Small intestine (tissue), 7 donors: ENCODE measurements at regions not wholly inside any gene's neighbourhood (a gene's known extent, or its start where the extent isn't known, plus 50 kb on each side); places are given as distances from the start of the nearest gene placed in this dataset.
A peak's percentile ranks its signal among the peaks of the same experiment; 100 is the strongest.

Experiments used
- DNase-seq, 2 donors: peaks; one replicate each; pipeline versions ENCODE4 v3.0.0 to v3.0.0-alpha.2; 2013
- FAIRE-seq: peaks from 2 replicates; lab custom pipeline; 2012; peaks lifted over from hg19 to GRCh38; lab: Jason Lieb, UNC
- H3K27ac ChIP-seq, 3 donors: one replicate each; pipeline ENCODE4 v1.5.1; 2013; ENCODE audit warnings: low read length in 2 of 3, mild to moderate bottlenecking in 2 of 3, control low read depth in 1 of 3, inconsistent platforms in 1 of 3, low read depth in 1 of 3, moderate library complexity in 1 of 3
- H3K27me3 ChIP-seq, 3 donors: one replicate each; pipeline ENCODE4 v1.6.1; 2013; ENCODE audit warnings: low read length in 3 of 3, inconsistent platforms in 1 of 3; ENCODE audit not compliant: control insufficient read depth in 3 of 3, insufficient read depth in 3 of 3
- H3K36me3 ChIP-seq, 3 donors: one replicate each; pipeline ENCODE4 v1.6.1; 2013; ENCODE audit warnings: low read length in 3 of 3, inconsistent platforms in 1 of 3, low read depth in 1 of 3, mild to moderate bottlenecking in 1 of 3, moderate library complexity in 1 of 3; ENCODE audit not compliant: control insufficient read depth in 3 of 3, insufficient read depth in 2 of 3
- H3K4me1 ChIP-seq, 3 donors: one replicate each; pipeline ENCODE4 v1.6.1; 2013; ENCODE audit warnings: low read length in 2 of 3, inconsistent platforms in 1 of 3, low read depth in 1 of 3, mild to moderate bottlenecking in 1 of 3, moderate library complexity in 1 of 3; ENCODE audit not compliant: control insufficient read depth in 3 of 3, insufficient read depth in 2 of 3
- H3K4me3 ChIP-seq, 3 donors: one replicate each; pipeline ENCODE4 v1.5.1; 2013; ENCODE audit warnings: low read length in 3 of 3, control low read depth in 1 of 3, inconsistent platforms in 1 of 3, low read depth in 1 of 3, mild to moderate bottlenecking in 1 of 3, moderate library complexity in 1 of 3
- H3K9me3 ChIP-seq, 2 donors: one replicate each; pipeline ENCODE4 v1.6.1; 2013; ENCODE audit warnings: low read depth in 1 of 2, low read length in 1 of 2; ENCODE audit not compliant: control insufficient read depth in 2 of 2, insufficient read depth in 1 of 2
- WGBS, 3 donors: extraction: QIAGEN DNeasy Blood & Tissue Kit; methylation state at CpG; one replicate each; pipeline ENCODE4 v1.1.7; 2013; 5-methylcytosine and 5-hydroxymethylcytosine counted together
- donor health status: healthy with polysubstance abuse.
- donor health status: control.
- donor health status: control.
- donor health status: Bipolar disorder and iron deficiency.
- donor health status: healthy.

- no peaks in the 10 kb centered on the region for H3K9me3 ChIP-seq
- 55 to 73% (median 66%) methylated on average over 5 of the region's 5 CpGs for WGBS, 3 donors
- H3K36me3 ChIP-seq: no peaks in the 10 kb centered on the region
- FAIRE-seq: no peak
- no peak for DNase-seq
- H3K27me3 ChIP-seq: no peaks in the 10 kb centered on the region
- no peak overlapping the region for H3K4me3 ChIP-seq
- no peak overlapping the region for H3K27ac ChIP-seq
- no peaks in the 10 kb centered on the region for H3K4me1 ChIP-seq
Observed at GRCh38 chr11:104830508-104830907, 67.8 kb downstream of the CASP12 start.

GRCh38 chr11:104830080-104830479, 68.2 kb downstream of the CASP12 start:
- WGBS, 3 donors: 13 to 45% (median 37%) methylated on average over 2 of the region's 2 CpGs
- no peaks in the 10 kb centered on the region for H3K36me3 ChIP-seq
- no peak overlapping the region for H3K4me3 ChIP-seq
- H3K4me1 ChIP-seq: no peaks in the 10 kb centered on the region
- DNase-seq: no peak
- no peak for FAIRE-seq
- H3K27ac ChIP-seq: no peak overlapping the region
- no peaks in the 10 kb centered on the region for H3K27me3 ChIP-seq
- H3K9me3 ChIP-seq: no peaks in the 10 kb centered on the region

GRCh38 chr11:104826772-104827171, 71.5 kb downstream of the CASP12 start:
- no peaks in the 10 kb centered on the region for H3K27me3 ChIP-seq
- FAIRE-seq (no peak), DNase-seq (no peak)
- H3K36me3 ChIP-seq: no peaks in the 10 kb centered on the region
- H3K4me3 ChIP-seq: no peak overlapping the region
- H3K27ac ChIP-seq: no peak overlapping the region
- H3K9me3 ChIP-seq: no peaks in the 10 kb centered on the region
- WGBS, 3 donors: 86 to 97% (median 95%) methylated on average over 1 of the region's 1 CpG
- H3K4me1 ChIP-seq: no peaks in the 10 kb centered on the region

GRCh38 chr11:104823657-104824056, 74.6 kb downstream of the CASP12 start:
- no peaks in the 10 kb centered on the region for H3K9me3 ChIP-seq
- DNase-seq (peak in 1 of 2 donors; percentile 2), FAIRE-seq (no peak)
- H3K4me3 ChIP-seq: no peak overlapping the region
- H3K27ac ChIP-seq: no peak overlapping the region
- no peaks in the 10 kb centered on the region for H3K36me3 ChIP-seq
- H3K27me3 ChIP-seq: no peaks in the 10 kb centered on the region
- 77 to 90% (median 89%) methylated on average over 1 of the region's 1 CpG for WGBS, 3 donors
- H3K4me1 ChIP-seq: no peaks in the 10 kb centered on the region

- no peaks in the 10 kb centered on the region for H3K27me3 ChIP-seq
- no peaks in the 10 kb centered on the region for H3K4me1 ChIP-seq
- no peak overlapping the region for H3K27ac ChIP-seq
- DNase-seq: no peak
- 89 to 97% (median 95%) methylated on average over 2 of the region's 2 CpGs for WGBS, 3 donors
- no peak for FAIRE-seq
- no peak overlapping the region for H3K4me3 ChIP-seq
- no peaks in the 10 kb centered on the region for H3K36me3 ChIP-seq
- no peaks in the 10 kb centered on the region for H3K9me3 ChIP-seq
Observed at GRCh38 chr11:104820431-104820830, 77.8 kb downstream of the CASP12 start.

- WGBS, 3 donors: 59 to 68% (median 67%) methylated on average over 4 of the region's 4 CpGs
Observed at GRCh38 chr11:104819603-104820002, 78.7 kb downstream of the CASP12 start.

GRCh38 chr11:104819107-104819506, 79.2 kb downstream of the CASP12 start:
- H3K27me3 ChIP-seq: no peaks in the 10 kb centered on the region
- H3K4me3 ChIP-seq: no peak overlapping the region
- no peaks in the 10 kb centered on the region for H3K36me3 ChIP-seq
- FAIRE-seq: no peak
- no peak for DNase-seq
- H3K4me1 ChIP-seq: no peaks in the 10 kb centered on the region
- no peaks in the 10 kb centered on the region for H3K9me3 ChIP-seq
- no peak overlapping the region for H3K27ac ChIP-seq

More at GRCh38 chr11:104819603-104820002, 78.7 kb downstream of the CASP12 start:
- Histone ChIP-seq H3K4me3 (no peak overlapping the region), H3K4me1 (no peaks in the 10 kb centered on the region), H3K36me3 (no peaks in the 10 kb centered on the region), H3K27ac (no peak overlapping the region), H3K9me3 (no peaks in the 10 kb centered on the region), H3K27me3 (no peaks in the 10 kb centered on the region)
- DNase-seq (no peak), FAIRE-seq (no peak)

- no peak overlapping the region for H3K27ac ChIP-seq
- no peaks in the 10 kb centered on the region for H3K4me1 ChIP-seq
- no peaks in the 10 kb centered on the region for H3K27me3 ChIP-seq
- H3K4me3 ChIP-seq: no peak overlapping the region
- DNase-seq: peak in 1 of 2 donors; percentile 36
- H3K9me3 ChIP-seq: no peaks in the 10 kb centered on the region
- FAIRE-seq: no peak
- no peaks in the 10 kb centered on the region for H3K36me3 ChIP-seq
- 53 to 68% (median 61%) methylated on average over 3 of the region's 3 CpGs for WGBS, 3 donors
Observed at GRCh38 chr11:104817973-104818372, 80.3 kb downstream of the CASP12 start.

GRCh38 chr11:104813532-104813931, 84.7 kb downstream of the CASP12 start:
- no peaks in the 10 kb centered on the region for H3K36me3 ChIP-seq
- H3K27me3 ChIP-seq: no peaks in the 10 kb centered on the region
- no peak for DNase-seq
- H3K4me1 ChIP-seq: no peaks in the 10 kb centered on the region
- H3K27ac ChIP-seq: no peak overlapping the region
- H3K4me3 ChIP-seq: no peak overlapping the region
- FAIRE-seq: no peak
- H3K9me3 ChIP-seq: no peaks in the 10 kb centered on the region
- WGBS, 3 donors: 83 to 85% (median 83%) methylated on average over 2 of the region's 2 CpGs
